Osteocyte (in vitro differentiated cells): ENCODE measurements at regions not wholly inside any gene's neighbourhood (a gene's known extent, or its start where the extent isn't known, plus 50 kb on each side); places are given as distances from the start of the nearest gene placed in this dataset.

ENCODE experiments used
- DNase-seq: peaks from one replicate; pipeline ENCODE4 v3.0.0; 2021; ENCODE audit warnings: mixed read lengths; ENCODE audit not compliant: unreplicated experiment; ENCODE audit errors: extremely low spot score
- H3K27ac Mint-ChIP-seq: one replicate; pipeline ENCODE4 v1.8.0; 2021; ENCODE audit warnings: mild to moderate bottlenecking, mixed read lengths; ENCODE audit not compliant: unreplicated experiment
- H3K27me3 Mint-ChIP-seq: one replicate; pipeline ENCODE4 v1.8.0; 2021; ENCODE audit warnings: mixed read lengths; ENCODE audit not compliant: unreplicated experiment
- H3K36me3 Mint-ChIP-seq: one replicate; pipeline ENCODE4 v1.8.0; 2021; ENCODE audit warnings: mixed read lengths; ENCODE audit not compliant: unreplicated experiment
- H3K4me1 Mint-ChIP-seq: one replicate; pipeline ENCODE4 v1.8.0; 2021; ENCODE audit warnings: mixed read lengths; ENCODE audit not compliant: unreplicated experiment
- H3K4me3 Mint-ChIP-seq: one replicate; pipeline ENCODE4 v1.8.0; 2021; ENCODE audit warnings: mild to moderate bottlenecking, moderate library complexity, mixed read lengths; ENCODE audit not compliant: unreplicated experiment
- H3K9me3 Mint-ChIP-seq: one replicate; pipeline ENCODE4 v1.8.0; 2021; ENCODE audit warnings: mixed read lengths; ENCODE audit not compliant: unreplicated experiment
- TF ChIP-seq, protein P1 (sequence below): fragments of 200-600 bp; sonication (generic); IDR thresholded peaks from 2 replicates; pipeline ENCODE4 v1.5.0; 2021; ENCODE audit warnings: antibody characterized with exemption, mild to moderate bottlenecking, moderate library complexity

GRCh38 chr22:27408068-27408467, 393.5 kb downstream of the MN1 start:
- no peak overlapping the region for H3K27ac Mint-ChIP-seq
- H3K4me1 Mint-ChIP-seq: peaks cover 21% of the 10 kb centered on the region
- H3K4me3 Mint-ChIP-seq: no peak overlapping the region
- no peaks in the 10 kb centered on the region for H3K27me3 Mint-ChIP-seq
- DNase-seq: no peak
- peaks cover 2% of the 10 kb centered on the region for H3K36me3 Mint-ChIP-seq
- no peaks in the 10 kb centered on the region for H3K9me3 Mint-ChIP-seq
- TF ChIP-seq, protein P1, sequence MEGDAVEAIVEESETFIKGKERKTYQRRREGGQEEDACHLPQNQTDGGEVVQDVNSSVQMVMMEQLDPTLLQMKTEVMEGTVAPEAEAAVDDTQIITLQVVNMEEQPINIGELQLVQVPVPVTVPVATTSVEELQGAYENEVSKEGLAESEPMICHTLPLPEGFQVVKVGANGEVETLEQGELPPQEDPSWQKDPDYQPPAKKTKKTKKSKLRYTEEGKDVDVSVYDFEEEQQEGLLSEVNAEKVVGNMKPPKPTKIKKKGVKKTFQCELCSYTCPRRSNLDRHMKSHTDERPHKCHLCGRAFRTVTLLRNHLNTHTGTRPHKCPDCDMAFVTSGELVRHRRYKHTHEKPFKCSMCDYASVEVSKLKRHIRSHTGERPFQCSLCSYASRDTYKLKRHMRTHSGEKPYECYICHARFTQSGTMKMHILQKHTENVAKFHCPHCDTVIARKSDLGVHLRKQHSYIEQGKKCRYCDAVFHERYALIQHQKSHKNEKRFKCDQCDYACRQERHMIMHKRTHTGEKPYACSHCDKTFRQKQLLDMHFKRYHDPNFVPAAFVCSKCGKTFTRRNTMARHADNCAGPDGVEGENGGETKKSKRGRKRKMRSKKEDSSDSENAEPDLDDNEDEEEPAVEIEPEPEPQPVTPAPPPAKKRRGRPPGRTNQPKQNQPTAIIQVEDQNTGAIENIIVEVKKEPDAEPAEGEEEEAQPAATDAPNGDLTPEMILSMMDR: no peak

GRCh38 chr22:27409299-27409698, 392.3 kb downstream of the MN1 start:
- DNase-seq: no peak
- TF ChIP-seq, protein P1: no peak
- H3K4me1 Mint-ChIP-seq: peaks cover 21% of the 10 kb centered on the region
- H3K27me3 Mint-ChIP-seq: no peaks in the 10 kb centered on the region
- no peak overlapping the region for H3K4me3 Mint-ChIP-seq
- peaks cover 2% of the 10 kb centered on the region for H3K36me3 Mint-ChIP-seq
- no peaks in the 10 kb centered on the region for H3K9me3 Mint-ChIP-seq
- no peak overlapping the region for H3K27ac Mint-ChIP-seq

GRCh38 chr22:27412866-27413445, 388.6 kb downstream of the MN1 start:
- Mint-ChIP-seq H3K27me3 (no peaks in the 10 kb centered on the region), H3K27ac (no peak overlapping the region), H3K4me3 (no peak overlapping the region), H3K4me1 (peaks cover 35% of the 10 kb centered on the region), H3K9me3 (no peaks in the 10 kb centered on the region), H3K36me3 (peaks cover 2% of the 10 kb centered on the region)
- TF ChIP-seq, protein P1: no peak
- DNase-seq: no peak

GRCh38 chr22:27413702-27414101, 387.9 kb downstream of the MN1 start:
- TF ChIP-seq, protein P1: no peak
- Mint-ChIP-seq H3K9me3 (no peaks in the 10 kb centered on the region), H3K27ac (no peak overlapping the region), H3K36me3 (peaks cover 2% of the 10 kb centered on the region), H3K4me3 (no peak overlapping the region), H3K27me3 (no peaks in the 10 kb centered on the region), H3K4me1 (peaks cover 37% of the 10 kb centered on the region)
- DNase-seq: no peak

DNA sequence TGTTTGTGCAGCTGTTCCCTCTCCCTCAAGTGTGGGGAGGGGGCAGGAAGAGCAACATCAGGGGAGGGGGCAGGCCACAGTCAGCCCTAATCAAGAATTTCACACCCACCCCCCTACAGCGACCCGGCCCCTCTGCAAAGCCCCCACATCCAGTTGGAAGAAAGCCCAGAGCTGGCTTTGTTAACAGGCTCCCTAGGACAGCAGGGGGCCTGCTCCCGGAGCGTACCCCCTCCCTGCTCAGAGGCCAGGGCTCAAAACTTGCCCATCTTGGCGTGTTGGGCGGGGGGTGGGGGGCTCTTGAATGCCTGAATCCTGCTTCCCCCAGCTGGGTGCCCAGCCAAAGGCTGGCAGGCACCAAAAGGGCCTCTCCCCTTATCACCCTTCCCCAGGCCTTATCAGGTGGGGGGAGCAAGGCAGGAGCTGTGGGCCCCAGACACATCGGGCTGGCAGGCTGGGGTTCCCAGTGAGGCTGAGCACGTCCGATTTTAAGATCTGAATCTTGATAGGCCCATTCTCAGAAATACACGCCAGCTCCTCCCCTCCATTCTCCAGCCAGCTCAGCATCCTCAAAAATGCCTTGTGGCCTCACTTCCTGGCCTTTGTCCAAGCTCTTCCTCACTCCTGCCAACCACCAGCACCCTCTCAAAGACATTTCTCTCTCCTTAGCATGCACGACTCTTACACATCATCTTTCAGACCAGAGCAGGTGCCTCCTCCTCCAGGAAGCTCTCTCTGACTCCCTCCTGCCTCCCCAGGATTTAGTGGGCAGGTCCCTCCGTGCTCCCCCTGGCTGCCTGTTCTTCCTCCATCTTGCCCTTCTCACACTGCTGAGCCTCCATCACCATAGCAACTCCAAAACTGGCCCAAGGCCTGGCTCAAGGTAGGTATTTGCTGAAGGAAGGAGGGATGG, 384.8 kb downstream of the MN1 start:
- H3K36me3 Mint-ChIP-seq: peaks cover 2% of the 10 kb centered on the region
- peak overlapping the region; percentile 20 for H3K4me3 Mint-ChIP-seq
- H3K9me3 Mint-ChIP-seq: no peaks in the 10 kb centered on the region
- TF ChIP-seq, protein P1: peak; percentile 39
- H3K4me1 Mint-ChIP-seq: peaks cover 65% of the 10 kb centered on the region
- no peaks in the 10 kb centered on the region for H3K27me3 Mint-ChIP-seq
- peak overlapping the region; percentile 88 for H3K27ac Mint-ChIP-seq
- peak; percentile 89 for DNase-seq
